GM12864 (cell line): ENCODE measurements at regions not wholly inside any gene's neighbourhood (a gene's known extent, or its start where the extent isn't known, plus 50 kb on each side); places are given as distances from the start of the nearest gene placed in this dataset.

Experiments
- DNase-seq: peaks from one replicate; pipeline ENCODE4 v3.0.0-alpha.2; 2011; ENCODE audit warnings: low read depth
- H3K4me3 ChIP-seq: 2 replicates; pipeline ENCODE4 v1.5.1; 2011; ENCODE audit warnings: mild to moderate bottlenecking, low read depth, low read length, control low read depth
- CTCF ChIP-seq: IDR thresholded peaks from 2 replicates; pipeline ENCODE4 v1.5.1; 2011; ENCODE audit warnings: low read depth, mild to moderate bottlenecking, moderate library complexity, low read length, control low read depth, inconsistent platforms; ENCODE audit errors: missing control alignments

- no peak overlapping the region for H3K4me3 ChIP-seq
- no peak for TF ChIP-seq CTCF
- DNase-seq = no peak
Measured at GRCh38 chr14:65219353-65219752, 117.0 kb upstream of the MAX start.

DNA sequence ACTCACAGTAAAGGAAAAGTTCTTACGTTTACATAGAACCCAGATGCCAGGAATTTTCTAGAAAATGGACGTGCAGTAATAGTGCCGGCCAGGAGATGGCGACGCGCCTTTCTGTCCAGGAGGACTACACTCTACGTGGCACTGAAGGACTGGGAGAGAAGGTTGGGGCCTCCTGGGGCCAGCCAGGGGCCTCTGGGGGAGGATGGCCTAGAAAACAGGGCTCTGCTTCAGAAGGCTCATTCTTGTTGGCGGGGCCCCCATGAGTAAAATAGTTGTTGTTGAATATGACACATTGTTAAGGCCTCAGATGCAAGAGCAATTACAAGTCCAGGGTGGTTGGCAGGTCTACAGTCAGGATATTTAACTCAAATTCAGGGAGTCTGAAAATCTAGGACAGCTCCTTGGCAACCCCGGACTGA lies 120.1 kb upstream of the MAX start:
- H3K4me3 ChIP-seq = no peak overlapping the region
- no peak for DNase-seq
- TF ChIP-seq CTCF = peak; percentile 89

- no peak overlapping the region for H3K4me3 ChIP-seq
- no peak for DNase-seq
- no peak for TF ChIP-seq CTCF
Measured at GRCh38 chr14:65223636-65224035, 121.3 kb upstream of the MAX start.

- DNase-seq = no peak
- H3K4me3 ChIP-seq = no peak overlapping the region
- TF ChIP-seq CTCF = no peak
Measured at GRCh38 chr14:65224799-65225198, 122.5 kb upstream of the MAX start.

- DNase-seq = no peak
- TF ChIP-seq CTCF = no peak
- no peak overlapping the region for H3K4me3 ChIP-seq
Measured at GRCh38 chr14:65225299-65226159, 123.2 kb upstream of the MAX start.

DNA sequence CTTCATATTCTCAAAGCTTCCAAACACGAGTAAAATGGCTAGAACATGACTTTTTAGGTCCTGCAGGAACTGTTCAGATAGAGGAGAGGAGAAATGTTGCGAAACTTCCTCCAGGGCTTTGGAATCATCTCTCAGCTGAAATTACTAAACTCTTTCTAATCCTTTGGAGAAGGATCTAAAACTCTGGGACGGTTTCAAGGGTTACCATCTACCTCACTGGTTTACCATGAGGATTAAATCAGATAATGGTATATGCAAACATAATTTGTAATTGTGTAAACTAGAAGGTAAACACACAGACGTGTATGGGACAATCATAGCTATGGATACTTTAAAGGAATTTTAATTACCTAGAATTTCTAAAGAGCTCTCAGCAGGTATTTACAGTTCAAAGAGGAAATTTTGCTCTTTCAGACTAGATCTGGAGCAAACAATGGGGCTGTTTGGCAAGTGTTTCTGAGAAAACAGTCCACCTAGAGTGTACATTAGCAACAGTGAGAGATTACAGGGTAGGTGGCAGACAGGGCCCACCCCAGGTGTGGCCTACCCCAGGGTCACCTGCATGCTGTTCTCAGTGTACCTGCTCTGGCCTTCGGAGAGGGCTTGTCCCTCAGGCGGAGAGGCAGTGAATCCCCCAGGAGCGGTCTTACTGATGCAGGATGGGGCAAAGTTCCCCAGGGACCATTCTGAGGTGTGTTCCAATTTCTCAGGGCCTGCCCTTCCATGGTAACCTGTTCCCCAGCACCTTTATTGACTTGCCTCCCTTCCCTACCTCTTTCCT lies 124.7 kb upstream of the MAX start:
- no peak overlapping the region for H3K4me3 ChIP-seq
- TF ChIP-seq CTCF = no peak
- DNase-seq = no peak

DNA sequence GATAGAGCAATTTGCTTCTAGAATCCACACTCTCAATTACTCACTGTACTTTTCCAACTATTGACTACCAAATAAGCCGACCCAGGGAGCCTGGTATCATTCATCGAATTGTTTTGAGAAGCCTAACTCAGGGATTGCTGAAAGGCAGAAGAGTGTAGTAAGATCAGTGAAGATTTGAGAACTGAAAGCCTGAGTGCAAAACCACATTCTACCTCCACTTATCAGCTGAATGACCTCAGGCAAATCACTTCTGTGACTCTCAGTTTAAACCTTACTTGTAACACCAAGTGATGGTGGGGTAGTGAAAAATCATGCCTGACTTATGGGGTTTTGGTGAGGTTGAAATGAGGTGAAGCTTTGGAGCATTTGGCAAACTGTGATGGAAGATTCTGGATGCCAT lies 126.1 kb upstream of the MAX start:
- no peak for TF ChIP-seq CTCF
- no peak overlapping the region; the same call in 1 of the 2 replicates for H3K4me3 ChIP-seq
- DNase-seq = peak; percentile 92
